PC-9 (cell line): ENCODE measurements at regions not wholly inside any gene's neighbourhood (a gene's known extent, or its start where the extent isn't known, plus 50 kb on each side); places are given as distances from the start of the nearest gene placed in this dataset.
A peak's percentile ranks its signal among the peaks of the same experiment; 100 is the strongest.

Experiments used
- BruUV-seq: library from RNA; stranded (reverse); fragments of 400-500 nt; replicated peaks from 2 replicates; lab custom pipeline; 2021; lab: Mats Ljungman, UMichigan
- CTCF ChIA-PET: fragments of 300-600 bp; sonication (Branson Sonifier 250); formaldehyde crosslinking; loops from one replicate; lab custom pipeline; 2022; ENCODE audit warnings: antibody characterized with exemption; lab: Charles Lee
- POLR2A ChIA-PET: fragments of 300-600 bp; sonication (Branson Sonifier 250); formaldehyde crosslinking; loops from one replicate; lab custom pipeline; 2022; ENCODE audit warnings: antibody characterized with exemption; ENCODE audit not compliant: unreplicated experiment; lab: Charles Lee
- DNase-seq, 2 experiments: peaks; one replicate each; pipeline versions ENCODE4 v3.0.0 to v3.0.0-alpha.2; 2015 to 2022; ENCODE audit warnings: mixed read lengths in 1 of 2
- H2AFZ ChIP-seq: fragments of 200-600 bp; sonication (generic); 2 replicates; pipeline ENCODE4 v1.8.1; 2017; ENCODE audit warnings: antibody characterized with exemption
- H3F3A ChIP-seq: fragments of 200-600 bp; sonication (generic); 2 replicates; pipeline ENCODE4 v1.8.1; 2017; ENCODE audit warnings: antibody characterized with exemption, mild to moderate bottlenecking, low read depth; ENCODE audit not compliant: insufficient read depth
- H3K27ac ChIP-seq: fragments of 200-600 bp; sonication (generic); 2 replicates; pipeline ENCODE4 v1.6.1; 2016; ENCODE audit warnings: mixed run types
- H3K27me3 ChIP-seq: fragments of 200-600 bp; sonication (generic); 2 replicates; pipeline ENCODE4 v1.6.1; 2016; ENCODE audit warnings: low read depth, mixed run types; ENCODE audit not compliant: insufficient read depth
- H3K36me3 ChIP-seq: fragments of 200-600 bp; sonication (generic); 2 replicates; pipeline ENCODE4 v1.6.1; 2016; ENCODE audit warnings: low read depth, mixed run types
- H3K4me1 ChIP-seq: fragments of 200-600 bp; sonication (generic); replicated peaks from 2 replicates; pipeline ENCODE4 v1.6.1; 2016; ENCODE audit warnings: mixed run types; ENCODE audit not compliant: insufficient read depth
- H3K4me2 ChIP-seq: fragments of 200-600 bp; sonication (generic); 2 replicates; pipeline ENCODE4 v1.6.1; 2017; ENCODE audit warnings: mixed run types
- H3K4me3 ChIP-seq: fragments of 200-600 bp; sonication (generic); 2 replicates; pipeline ENCODE4 v1.6.1; 2016; ENCODE audit warnings: mixed run types
- H3K79me2 ChIP-seq: fragments of 200-600 bp; sonication (generic); 2 replicates; pipeline ENCODE4 v1.6.1; 2017; ENCODE audit warnings: low read depth, mixed run types
- H3K9me2 ChIP-seq: fragments of 200-600 bp; sonication (generic); 2 replicates; pipeline ENCODE4 v1.8.1; 2017; ENCODE audit warnings: mild to moderate bottlenecking; ENCODE audit not compliant: insufficient read depth
- H3K9me3 ChIP-seq: fragments of 200-600 bp; sonication (generic); 2 replicates; pipeline ENCODE4 v1.8.1; 2016; ENCODE audit warnings: low read depth; ENCODE audit not compliant: insufficient read depth
- H4K20me1 ChIP-seq: fragments of 200-600 bp; sonication (generic); 2 replicates; pipeline ENCODE4 v1.8.1; 2017; ENCODE audit not compliant: insufficient read depth
- EZH2 ChIP-seq: fragments of 200-600 bp; sonication (generic); IDR thresholded peaks from 2 replicates; pipeline ENCODE4 v1.8.0; 2017; ENCODE audit warnings: antibody characterized with exemption, low read depth
- intact Hi-C: fragments of 100-400 bp; cut with micrococcal nuclease; formaldehyde crosslinking; loops from one replicate; pipeline ENCODE4 v1.10.0; 2022; ENCODE audit not compliant: unreplicated experiment
- TF ChIP-seq, protein P1 (sequence below): fragments of 200-600 bp; sonication (generic); conservative IDR thresholded peaks from 2 replicates; pipeline ENCODE4 v1.6.1; 2017; ENCODE audit warnings: mixed run types, antibody characterized with exemption, mild to moderate bottlenecking, moderate library complexity

DNA sequence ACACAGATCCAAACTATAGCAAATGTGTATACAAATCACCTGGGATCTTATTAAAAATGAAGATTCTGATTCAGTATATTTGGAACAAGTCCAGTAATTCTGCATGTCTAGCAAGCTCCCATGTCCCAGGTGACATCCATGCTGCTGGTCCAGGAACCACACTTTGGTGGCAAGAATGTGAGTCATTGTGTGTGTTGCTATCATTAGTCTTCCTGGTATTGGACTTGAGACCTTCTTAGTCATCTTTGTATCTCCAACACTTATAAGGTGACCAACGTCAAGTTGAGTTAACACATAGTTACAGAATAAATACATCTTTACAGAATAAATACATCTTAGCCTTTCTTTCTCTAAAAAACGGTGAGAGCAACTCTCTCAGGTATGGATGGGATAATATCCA, 107.9 kb upstream of the NDUFV2 start:
- Histone ChIP-seq H3K79me2 (no peaks in the 10 kb centered on the region), H3F3A (peaks cover 19% of the 10 kb centered on the region), H3K9me3 (peaks cover 6% of the 10 kb centered on the region; the same call in 1 of the 2 replicates), H3K9me2 (no peaks in the 10 kb centered on the region), H3K4me1 (peaks cover 24% of the 10 kb centered on the region), H3K4me3 (no peak overlapping the region), H3K27me3 (no peaks in the 10 kb centered on the region), H3K36me3 (no peaks in the 10 kb centered on the region), H4K20me1 (no peaks in the 10 kb centered on the region; the same call in 1 of the 2 replicates), H2AFZ (no peak overlapping the region), H3K4me2 (no peak overlapping the region), H3K27ac (no peak overlapping the region)
- CTCF ChIA-PET = no interaction called here
- peak in 1 of 2 experiments; percentile 65 for DNase-seq
- intact Hi-C loops = no loop called here
- TF ChIP-seq, protein P1, sequence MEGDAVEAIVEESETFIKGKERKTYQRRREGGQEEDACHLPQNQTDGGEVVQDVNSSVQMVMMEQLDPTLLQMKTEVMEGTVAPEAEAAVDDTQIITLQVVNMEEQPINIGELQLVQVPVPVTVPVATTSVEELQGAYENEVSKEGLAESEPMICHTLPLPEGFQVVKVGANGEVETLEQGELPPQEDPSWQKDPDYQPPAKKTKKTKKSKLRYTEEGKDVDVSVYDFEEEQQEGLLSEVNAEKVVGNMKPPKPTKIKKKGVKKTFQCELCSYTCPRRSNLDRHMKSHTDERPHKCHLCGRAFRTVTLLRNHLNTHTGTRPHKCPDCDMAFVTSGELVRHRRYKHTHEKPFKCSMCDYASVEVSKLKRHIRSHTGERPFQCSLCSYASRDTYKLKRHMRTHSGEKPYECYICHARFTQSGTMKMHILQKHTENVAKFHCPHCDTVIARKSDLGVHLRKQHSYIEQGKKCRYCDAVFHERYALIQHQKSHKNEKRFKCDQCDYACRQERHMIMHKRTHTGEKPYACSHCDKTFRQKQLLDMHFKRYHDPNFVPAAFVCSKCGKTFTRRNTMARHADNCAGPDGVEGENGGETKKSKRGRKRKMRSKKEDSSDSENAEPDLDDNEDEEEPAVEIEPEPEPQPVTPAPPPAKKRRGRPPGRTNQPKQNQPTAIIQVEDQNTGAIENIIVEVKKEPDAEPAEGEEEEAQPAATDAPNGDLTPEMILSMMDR = no peak
- TF ChIP-seq EZH2 = no peak
- POLR2A ChIA-PET = no interaction called here
- no TSS peak for BruUV-seq

- Histone ChIP-seq H3F3A (peaks cover 20% of the 10 kb centered on the region), H3K4me3 (no peak overlapping the region), H3K27me3 (no peaks in the 10 kb centered on the region), H3K27ac (no peak overlapping the region), H3K4me2 (no peak overlapping the region), H3K4me1 (peaks cover 27% of the 10 kb centered on the region), H2AFZ (no peak overlapping the region), H4K20me1 (no peaks in the 10 kb centered on the region; the same call in 1 of the 2 replicates), H3K79me2 (no peaks in the 10 kb centered on the region), H3K9me3 (peaks cover 6% of the 10 kb centered on the region; the same call in 1 of the 2 replicates), H3K36me3 (no peaks in the 10 kb centered on the region), H3K9me2 (no peaks in the 10 kb centered on the region)
- BruUV-seq = no TSS peak
- intact Hi-C loops = no loop called here
- ChIA-PET POLR2A (no interaction called here), CTCF (no interaction called here)
- no peak for DNase-seq
- TF ChIP-seq, protein P1 = no peak
- TF ChIP-seq EZH2 = no peak
These were observed 107.4 kb upstream of the NDUFV2 start for GRCh38 chr18:8995096-8995495.

DNA sequence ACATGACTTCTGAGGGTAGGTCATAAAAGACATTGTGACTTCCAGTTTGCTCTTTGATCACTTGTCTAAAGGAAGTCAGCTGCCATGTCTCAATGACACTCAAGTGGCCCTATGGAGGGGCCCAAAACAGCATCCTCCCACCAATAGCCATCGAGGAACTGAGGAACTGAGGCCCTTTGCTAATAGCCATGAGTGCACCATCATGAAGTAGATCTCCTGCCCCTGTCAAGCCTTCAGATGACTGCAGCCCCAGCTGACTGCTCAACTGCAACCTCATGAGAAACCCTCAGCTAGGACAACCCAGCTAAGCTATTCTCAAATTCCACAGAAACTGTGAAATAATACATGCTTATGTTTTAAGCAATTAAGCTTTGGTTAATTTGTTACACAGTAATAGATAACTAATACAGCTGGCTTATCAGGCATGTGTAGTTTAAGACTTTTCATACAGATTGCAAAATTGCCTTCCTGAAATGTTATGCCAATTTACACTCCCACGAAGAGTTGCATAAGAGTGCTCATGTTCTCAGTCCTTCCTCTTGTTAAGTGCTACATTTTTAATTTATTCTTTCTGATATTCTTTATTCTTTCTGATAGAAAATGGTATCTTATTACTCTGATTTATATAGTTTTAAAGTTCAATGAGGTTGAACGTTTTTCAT, 105.6 kb upstream of the NDUFV2 start:
- peaks cover 20% of the 10 kb centered on the region for H3F3A ChIP-seq
- no peak overlapping the region for H3K27ac ChIP-seq
- H2AFZ ChIP-seq = no peak overlapping the region
- ChIA-PET CTCF (no interaction called here), POLR2A (interaction anchor here (0.6 kb wide), 1 partner anchor 545 kb away, joined by 33 read pairs; no protein-coding TSS in a partner anchor)
- no peak overlapping the region for H3K4me3 ChIP-seq
- H3K9me2 ChIP-seq = no peaks in the 10 kb centered on the region
- no peaks in the 10 kb centered on the region for H3K36me3 ChIP-seq
- no peaks in the 10 kb centered on the region for H3K27me3 ChIP-seq
- H3K4me1 ChIP-seq = peaks cover 27% of the 10 kb centered on the region
- BruUV-seq = no TSS peak
- no peaks in the 10 kb centered on the region; the same call in 1 of the 2 replicates for H4K20me1 ChIP-seq
- H3K79me2 ChIP-seq = no peaks in the 10 kb centered on the region
- intact Hi-C loops = no loop called here
- H3K4me2 ChIP-seq = no peak overlapping the region
- TF ChIP-seq EZH2 = no peak
- TF ChIP-seq, protein P1 = no peak
- H3K9me3 ChIP-seq = peaks cover 6% of the 10 kb centered on the region; the same call in 1 of the 2 replicates
- no peak for DNase-seq
